Endothelial cell of umbilical vein (primary cell): ENCODE measurements at regions not wholly inside any gene's neighbourhood (a gene's known extent, or its start where the extent isn't known, plus 50 kb on each side); places are given as distances from the start of the nearest gene placed in this dataset.

Experiments used
- BruUV-seq: library from RNA; stranded (reverse); fragments of 400-500 nt; replicated peaks from 2 replicates; lab custom pipeline; 2021; lab: Mats Ljungman, UMichigan
- CTCF ChIA-PET: fragments of 300-600, 350-600 bp; sonication (Branson Sonifier 250); formaldehyde crosslinking; loops from one replicate; lab custom pipeline; 2021; ENCODE audit warnings: antibody characterized with exemption, inconsistent platforms; lab: Charles Lee
- POLR2A ChIA-PET: fragments of 300-600, 350-600 bp; sonication (Branson Sonifier 250); formaldehyde crosslinking; loops from one replicate; lab custom pipeline; 2021; ENCODE audit warnings: antibody characterized with exemption, inconsistent platforms; lab: Charles Lee
- DNase-seq: peaks from one replicate; pipeline ENCODE4 v3.0.0-alpha.2; 2011; ENCODE audit warnings: low read depth, low spot score
- FAIRE-seq: peaks from 2 replicates; lab custom pipeline; 2011; peaks lifted over from hg19 to GRCh38; lab: Jason Lieb, UNC
- H2AFZ ChIP-seq: 2 replicates; pipeline ENCODE4 v1.6.0; 2012; ENCODE audit warnings: low read depth, low read length, control low read depth, inconsistent platforms
- H3K27ac ChIP-seq: 2 replicates; pipeline ENCODE4 v1.5.1; 2011; ENCODE audit warnings: low read depth, mild to moderate bottlenecking, control low read depth, low read length, moderate library complexity; ENCODE audit not compliant: insufficient read depth
- H3K27me3 ChIP-seq, 2 experiments: 2 replicates each; pipeline versions ENCODE4 v1.6.0 to v1.6.1; 2011; ENCODE audit warnings: low read length in 2 of 2, mixed read lengths in 1 of 2; ENCODE audit not compliant: control insufficient read depth in 2 of 2, insufficient read depth in 2 of 2
- H3K36me3 ChIP-seq, 2 experiments: 2 replicates in 1 of 2; 3 replicates in 1 of 2; pipeline ENCODE4 v1.5.1; 2011; ENCODE audit warnings: low read length in 2 of 2, mild to moderate bottlenecking in 1 of 2, moderate library complexity in 1 of 2; ENCODE audit not compliant: control insufficient read depth in 2 of 2, insufficient read depth in 2 of 2; ENCODE audit errors: extremely low read depth in 1 of 2
- H3K4me1 ChIP-seq: 3 replicates; pipeline ENCODE4 v1.5.1; 2011; ENCODE audit warnings: mild to moderate bottlenecking, low read length; ENCODE audit not compliant: control insufficient read depth, insufficient read depth; ENCODE audit errors: extremely low read depth
- H3K4me2 ChIP-seq: 2 replicates; pipeline ENCODE4 v1.6.1; 2011; ENCODE audit warnings: low read length, control low read depth, mixed read lengths; ENCODE audit not compliant: insufficient read depth
- H3K4me3 ChIP-seq, 3 experiments: fragments of 200-600 bp in 1 of 3; sonication (generic), shearing (Covaris generic) in 1 of 3; replicated peaks in 1 of 3; 2 replicates each; pipeline ENCODE4 v1.5.1; 2011 to 2016; ENCODE audit warnings: control low read depth in 3 of 3, low read length in 3 of 3, mild to moderate bottlenecking in 2 of 3, inconsistent platforms in 1 of 3, low read depth in 1 of 3, moderate library complexity in 1 of 3; ENCODE audit not compliant: insufficient read depth in 1 of 3
- H3K79me2 ChIP-seq: 2 replicates; pipeline ENCODE4 v1.6.0; 2012; ENCODE audit warnings: low read length, inconsistent platforms; ENCODE audit not compliant: control insufficient read depth, insufficient read depth
- H3K9ac ChIP-seq: replicated peaks from 2 replicates; pipeline ENCODE3; 2011; ENCODE audit warnings: low read length, control low read depth; ENCODE audit not compliant: insufficient read depth; ENCODE audit errors: extremely low read depth
- H3K9me1 ChIP-seq: replicated peaks from 3 replicates; pipeline ENCODE4 v1.6.0; 2011; ENCODE audit warnings: mild to moderate bottlenecking, low read length; ENCODE audit not compliant: control insufficient read depth, insufficient read depth; ENCODE audit errors: extremely low read depth
- H3K9me3 ChIP-seq: replicated peaks from 2 replicates; pipeline ENCODE4 v1.5.1; 2012; ENCODE audit warnings: low read length, inconsistent platforms; ENCODE audit not compliant: control insufficient read depth, insufficient read depth
- H4K20me1 ChIP-seq: replicated peaks from 2 replicates; pipeline ENCODE3; 2011; ENCODE audit warnings: mild to moderate bottlenecking, low read length; ENCODE audit not compliant: control insufficient read depth, insufficient read depth; ENCODE audit errors: extremely low read depth
- CTCF ChIP-seq, 2 donors: IDR thresholded peaks; 1 replicate in 1 of 2; 2 replicates in 1 of 2; pipeline ENCODE4 v1.5.1; 2011; ENCODE audit warnings: low read length in 2 of 2, mild to moderate bottlenecking in 2 of 2, moderate library complexity in 2 of 2, control low read depth in 1 of 2, inconsistent platforms in 1 of 2, low read depth in 1 of 2; ENCODE audit not compliant: insufficient read depth in 1 of 2; ENCODE audit errors: extremely low read depth in 1 of 2
- EZH2 ChIP-seq: IDR thresholded peaks from 2 replicates; pipeline ENCODE4 v1.6.1; 2012; ENCODE audit warnings: borderline replicate concordance, low read depth, mild to moderate bottlenecking, moderate library complexity, low read length, inconsistent platforms; ENCODE audit not compliant: severe bottlenecking
- FOS ChIP-seq: IDR thresholded peaks from 2 replicates; pipeline ENCODE4 v1.6.1; 2011; ENCODE audit warnings: mild to moderate bottlenecking, low read length, moderate library complexity, borderline replicate concordance; ENCODE audit not compliant: insufficient read depth
- GATA2 ChIP-seq: IDR thresholded peaks from 2 replicates; pipeline ENCODE4 v1.7.0; 2011; ENCODE audit warnings: low read depth, mild to moderate bottlenecking, moderate library complexity, mixed read lengths, low read length; ENCODE audit not compliant: insufficient read length, insufficient read depth
- JUN ChIP-seq: IDR thresholded peaks from 2 replicates; pipeline ENCODE4 v1.6.1; 2011; ENCODE audit warnings: borderline replicate concordance, low read depth; ENCODE audit not compliant: insufficient read length, insufficient read depth
- MAX ChIP-seq: IDR thresholded peaks from 2 replicates; pipeline ENCODE4 v1.6.1; 2011; ENCODE audit not compliant: insufficient read depth, insufficient read length
- MYC ChIP-seq: IDR thresholded peaks from one replicate; pipeline ENCODE4 v1.6.1; 2011; ENCODE audit warnings: mild to moderate bottlenecking, low read depth, low read length
- POLR2A ChIP-seq: IDR thresholded peaks from 2 replicates; pipeline ENCODE4 v1.6.1; 2012; ENCODE audit warnings: low read depth, mild to moderate bottlenecking, control low read depth, low read length
- POLR2AphosphoS5 ChIP-seq: IDR thresholded peaks from 2 replicates; pipeline ENCODE4 v1.6.1; 2012; ENCODE audit warnings: low read depth, mild to moderate bottlenecking, control low read depth, low read length, moderate library complexity; ENCODE audit not compliant: insufficient read depth
- dilution Hi-C: fragments of 300-500 bp; cut with MboI; formaldehyde crosslinking; loops from one replicate; pipeline ENCODE4 v1.15.0; 2019; ENCODE audit warnings: low sequenced_read_pairs; ENCODE audit not compliant: extremely low pct_ligation_motif_present
- intact Hi-C: fragments of 100-400 bp; cut with micrococcal nuclease; formaldehyde crosslinking; loops from one replicate; pipeline ENCODE4 v1.10.0; 2022

- H3K79me2 ChIP-seq: no peaks in the 10 kb centered on the region
- DNase-seq: peak; percentile 63
- TF ChIP-seq CTCF (IDR thresholded peaks at IDR 0.05; ENCODE audit: extremely low read depth in 1 of 2, insufficient read depth in 1 of 2, low read depth in 1 of 2, low read length in 2 of 2): peak; percentile 55 to 71
- no peak for TF ChIP-seq POLR2AphosphoS5
- H3K36me3 ChIP-seq: no peaks in the 10 kb centered on the region
- no peak overlapping the region for H2AFZ ChIP-seq
- dilution Hi-C loops: no loop called here
- FAIRE-seq: peak; percentile 21
- H3K9me3 ChIP-seq: no peaks in the 10 kb centered on the region
- no peaks in the 10 kb centered on the region for H3K27me3 ChIP-seq
- H3K4me1 ChIP-seq: no peaks in the 10 kb centered on the region
- H3K9ac ChIP-seq: no peak overlapping the region
- ChIA-PET POLR2A (no interaction called here), CTCF (interaction anchor here (0.7 to 1.9 kb wide), 8 partner anchors 8 to 883 kb away, joined by 3 to 11 read pairs (median 4); no protein-coding TSS in a partner anchor)
- no peaks in the 10 kb centered on the region for H3K9me1 ChIP-seq
- intact Hi-C loops: loop anchor here (1.0 kb wide), 1 partner anchor 877 kb away; the partner anchor contains the start of gene PLPP3
- H3K4me2 ChIP-seq: no peak overlapping the region
- BruUV-seq: no TSS peak
- no peak overlapping the region for H3K27ac ChIP-seq
- no peaks in the 10 kb centered on the region for H4K20me1 ChIP-seq
- H3K4me3 ChIP-seq: no peak overlapping the region
These were observed 486.9 kb upstream of the USP24 start for GRCh38 chr1:55702064-55702463.

GRCh38 chr1:55700359-55701130 lies 485.4 kb upstream of the USP24 start:
- no TSS peak for BruUV-seq
- DNase-seq: no peak
- dilution Hi-C loops (no loop called here), intact Hi-C loops (no loop called here)
- H4K20me1 ChIP-seq: no peaks in the 10 kb centered on the region
- no peaks in the 10 kb centered on the region for H3K9me1 ChIP-seq
- no peak overlapping the region for H3K4me2 ChIP-seq
- no peaks in the 10 kb centered on the region for H3K27me3 ChIP-seq
- ChIA-PET CTCF (interaction anchor here (1.2 to 1.9 kb wide), 3 partner anchors 10 to 885 kb away, joined by 4 to 11 read pairs (median 4); no protein-coding TSS in a partner anchor), POLR2A (no interaction called here)
- H2AFZ ChIP-seq: no peak overlapping the region
- TF ChIP-seq EZH2 (no peak), POLR2AphosphoS5 (no peak), MAX (no peak), CTCF (IDR thresholded peaks at IDR 0.05; ENCODE audit: extremely low read depth in 1 of 2, insufficient read depth in 1 of 2, low read depth in 1 of 2, low read length in 2 of 2) (no peak), FOS (no peak), JUN (no peak), MYC (no peak), POLR2A (no peak), GATA2 (no peak)
- no peaks in the 10 kb centered on the region for H3K4me1 ChIP-seq
- no peak overlapping the region for H3K27ac ChIP-seq
- no peak overlapping the region for H3K9ac ChIP-seq
- no peaks in the 10 kb centered on the region for H3K9me3 ChIP-seq
- H3K4me3 ChIP-seq: no peak overlapping the region
- no peaks in the 10 kb centered on the region for H3K36me3 ChIP-seq
- FAIRE-seq: no peak
- H3K79me2 ChIP-seq: no peaks in the 10 kb centered on the region
